ENCODE measurements at regions not wholly inside any gene's neighbourhood (a gene's known extent, or its start where the extent isn't known, plus 50 kb on each side); places are given as distances from the start of the nearest gene placed in this dataset.

DNA sequence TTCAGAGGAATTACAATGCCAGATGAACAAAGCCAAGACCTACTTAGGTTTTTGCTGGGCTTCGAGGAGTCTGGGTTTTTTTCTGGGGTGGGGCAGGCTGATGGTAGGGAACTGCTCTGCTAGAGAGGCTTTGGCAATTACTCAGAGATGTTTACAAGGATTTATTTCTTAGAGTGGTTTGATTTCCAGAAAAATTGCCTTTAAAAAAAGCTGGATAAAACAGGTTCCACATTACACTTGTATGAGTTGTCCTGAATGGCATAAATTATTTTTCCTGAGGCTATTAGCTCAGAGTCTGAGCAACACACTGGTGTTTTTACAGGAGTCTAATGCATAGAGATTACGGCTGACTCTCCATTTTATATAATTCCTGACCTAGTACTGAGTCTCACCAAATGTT is 118.5 kb upstream of the FRMD6 start:
- Mint-ChIP-seq H3K4me3 (no peak overlapping the region), H3K4me1 (ENCODE audit: low read depth) (no peaks in the 10 kb centered on the region), H3K9me3 (ENCODE audit: low read depth) (no peaks in the 10 kb centered on the region), H3K27me3 (peaks cover 2% of the 10 kb centered on the region), H3K36me3 (no peaks in the 10 kb centered on the region), H3K27ac (no peak overlapping the region)

GRCh38 chr14:51533872-51534553 is 117.7 kb upstream of the FRMD6 start:
- no peaks in the 10 kb centered on the region for H3K36me3 Mint-ChIP-seq
- H3K9me3 Mint-ChIP-seq (ENCODE audit: low read depth): no peaks in the 10 kb centered on the region
- no peak overlapping the region for H3K27ac Mint-ChIP-seq
- no peaks in the 10 kb centered on the region for H3K4me1 Mint-ChIP-seq (ENCODE audit: low read depth)
- no peaks in the 10 kb centered on the region for H3K27me3 Mint-ChIP-seq
- no peak overlapping the region for H3K4me3 Mint-ChIP-seq

- H3K4me1 Mint-ChIP-seq (ENCODE audit: low read depth): no peaks in the 10 kb centered on the region
- no peaks in the 10 kb centered on the region for H3K9me3 Mint-ChIP-seq (ENCODE audit: low read depth)
- H3K4me3 Mint-ChIP-seq: no peak overlapping the region
- no peaks in the 10 kb centered on the region for H3K27me3 Mint-ChIP-seq
- H3K36me3 Mint-ChIP-seq: no peaks in the 10 kb centered on the region
- no peak overlapping the region for H3K27ac Mint-ChIP-seq
Measured at GRCh38 chr14:51534610-51535011, 117.1 kb upstream of the FRMD6 start.

GRCh38 chr14:51535443-51536044 is 116.2 kb upstream of the FRMD6 start:
- no peaks in the 10 kb centered on the region for H3K9me3 Mint-ChIP-seq (ENCODE audit: low read depth)
- no peaks in the 10 kb centered on the region for H3K27me3 Mint-ChIP-seq
- no peak overlapping the region for H3K4me3 Mint-ChIP-seq
- no peaks in the 10 kb centered on the region for H3K4me1 Mint-ChIP-seq (ENCODE audit: low read depth)
- no peaks in the 10 kb centered on the region for H3K36me3 Mint-ChIP-seq
- no peak overlapping the region for H3K27ac Mint-ChIP-seq

GRCh38 chr14:51538973-51539372 is 112.7 kb upstream of the FRMD6 start:
- H3K9me3 Mint-ChIP-seq (ENCODE audit: low read depth): no peaks in the 10 kb centered on the region
- H3K27ac Mint-ChIP-seq: no peak overlapping the region
- no peaks in the 10 kb centered on the region for H3K4me1 Mint-ChIP-seq (ENCODE audit: low read depth)
- H3K36me3 Mint-ChIP-seq: peaks cover 2% of the 10 kb centered on the region
- no peak overlapping the region for H3K4me3 Mint-ChIP-seq
- H3K27me3 Mint-ChIP-seq: peaks cover 2% of the 10 kb centered on the region

DNA sequence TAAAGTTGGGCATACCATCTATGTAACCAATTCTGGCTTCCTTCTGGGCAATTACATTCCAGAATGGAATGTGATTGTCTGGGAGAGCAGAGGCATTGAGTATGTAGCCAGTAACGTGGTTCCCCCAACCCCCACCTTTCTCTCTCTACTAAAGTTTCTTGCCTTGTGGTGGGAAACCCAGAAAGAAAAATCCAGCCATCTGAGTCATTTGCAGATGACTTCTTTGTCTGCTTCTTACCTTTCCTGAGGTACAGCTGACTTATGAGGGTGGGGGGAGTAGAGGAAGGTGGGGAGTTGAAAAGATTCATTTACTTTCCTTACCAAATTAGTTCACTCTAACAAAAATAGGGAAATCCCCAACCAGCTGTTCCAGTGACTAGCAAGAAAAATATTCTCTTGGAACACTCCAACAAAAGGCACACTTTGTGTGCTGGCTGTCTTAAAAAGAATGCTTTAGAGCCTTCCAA is 112.1 kb upstream of the FRMD6 start:
- Mint-ChIP-seq H3K4me1 (ENCODE audit: low read depth) (no peaks in the 10 kb centered on the region), H3K36me3 (peaks cover 2% of the 10 kb centered on the region)

GRCh38 chr14:51540364-51540763 is 111.3 kb upstream of the FRMD6 start:
- Mint-ChIP-seq H3K9me3 (ENCODE audit: low read depth) (no peaks in the 10 kb centered on the region), H3K27me3 (peaks cover 2% of the 10 kb centered on the region), H3K36me3 (peaks cover 2% of the 10 kb centered on the region), H3K4me1 (ENCODE audit: low read depth) (no peaks in the 10 kb centered on the region), H3K4me3 (no peak overlapping the region), H3K27ac (no peak overlapping the region)

More for the DNA sequence above, 112.1 kb upstream of the FRMD6 start:
- H3K9me3 Mint-ChIP-seq (ENCODE audit: low read depth): no peaks in the 10 kb centered on the region
- no peak overlapping the region for H3K27ac Mint-ChIP-seq
- H3K4me3 Mint-ChIP-seq: no peak overlapping the region
- H3K27me3 Mint-ChIP-seq: peaks cover 2% of the 10 kb centered on the region

DNA sequence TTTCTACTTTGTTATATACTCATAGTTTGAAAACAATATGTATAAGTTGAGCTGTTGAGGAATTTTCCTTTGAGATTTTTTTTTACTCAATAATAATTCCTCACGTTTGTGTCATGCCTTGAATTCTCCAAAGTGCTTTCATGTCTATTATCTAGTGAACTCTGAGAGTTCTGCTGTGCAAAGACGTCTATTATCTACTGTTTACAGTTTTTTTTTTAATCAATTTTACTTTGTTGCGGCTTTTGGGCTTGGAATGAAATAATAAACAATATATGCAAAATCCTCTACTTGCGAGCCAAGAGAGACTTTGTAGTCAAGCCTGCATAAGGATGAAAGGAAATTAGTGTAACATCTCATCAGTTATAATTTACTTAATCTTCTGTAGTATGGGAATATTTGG is 107.2 kb upstream of the FRMD6 start:
- Mint-ChIP-seq H3K36me3 (peaks cover 2% of the 10 kb centered on the region), H3K27ac (no peak overlapping the region), H3K4me1 (ENCODE audit: low read depth) (no peaks in the 10 kb centered on the region), H3K9me3 (ENCODE audit: low read depth) (no peaks in the 10 kb centered on the region), H3K27me3 (peaks cover 9% of the 10 kb centered on the region), H3K4me3 (no peak overlapping the region)

DNA sequence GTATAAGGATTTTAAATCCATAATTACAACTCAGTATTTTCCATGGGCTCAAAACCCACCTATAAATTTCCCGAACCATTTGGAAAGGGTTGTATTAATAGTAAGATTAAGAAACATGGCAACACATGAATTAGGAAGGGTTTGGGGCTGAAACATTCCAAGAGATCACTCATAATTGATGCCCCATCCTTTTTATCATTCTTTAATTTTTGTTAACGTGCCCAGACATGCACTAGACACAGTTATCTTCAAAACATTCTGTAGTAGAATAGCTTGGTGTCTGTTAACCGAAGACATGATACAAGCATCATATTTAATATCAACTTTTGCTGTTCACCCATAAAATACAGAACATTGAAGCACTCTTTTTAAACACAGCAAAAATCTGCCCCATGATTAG is 106.8 kb upstream of the FRMD6 start:
- H3K27me3 Mint-ChIP-seq: peaks cover 10% of the 10 kb centered on the region
- H3K9me3 Mint-ChIP-seq (ENCODE audit: low read depth): no peaks in the 10 kb centered on the region
- no peaks in the 10 kb centered on the region for H3K4me1 Mint-ChIP-seq (ENCODE audit: low read depth)
- no peak overlapping the region for H3K27ac Mint-ChIP-seq
- H3K4me3 Mint-ChIP-seq: no peak overlapping the region
- peaks cover 2% of the 10 kb centered on the region for H3K36me3 Mint-ChIP-seq

- Mint-ChIP-seq H3K27ac (no peak overlapping the region), H3K27me3 (peaks cover 11% of the 10 kb centered on the region), H3K9me3 (ENCODE audit: low read depth) (no peaks in the 10 kb centered on the region), H3K36me3 (peaks cover 2% of the 10 kb centered on the region), H3K4me1 (ENCODE audit: low read depth) (no peaks in the 10 kb centered on the region), H3K4me3 (no peak overlapping the region)
Measured at GRCh38 chr14:51545396-51545795, 106.3 kb upstream of the FRMD6 start.

- H3K27me3 Mint-ChIP-seq: peaks cover 11% of the 10 kb centered on the region
- no peak overlapping the region for H3K27ac Mint-ChIP-seq
Measured at GRCh38 chr14:51546099-51546498, 105.6 kb upstream of the FRMD6 start.

GRCh38 chr14:51546603-51547258 is 105.0 kb upstream of the FRMD6 start:
- Mint-ChIP-seq H3K36me3 (peaks cover 2% of the 10 kb centered on the region), H3K27me3 (peaks cover 9% of the 10 kb centered on the region), H3K9me3 (ENCODE audit: low read depth) (no peaks in the 10 kb centered on the region), H3K27ac (no peak overlapping the region), H3K4me1 (ENCODE audit: low read depth) (no peaks in the 10 kb centered on the region), H3K4me3 (no peak overlapping the region)

More at GRCh38 chr14:51546099-51546498, 105.6 kb upstream of the FRMD6 start:
- no peak overlapping the region for H3K4me3 Mint-ChIP-seq
- no peaks in the 10 kb centered on the region for H3K9me3 Mint-ChIP-seq (ENCODE audit: low read depth)
- peaks cover 2% of the 10 kb centered on the region for H3K36me3 Mint-ChIP-seq
- no peaks in the 10 kb centered on the region for H3K4me1 Mint-ChIP-seq (ENCODE audit: low read depth)

- no peaks in the 10 kb centered on the region for H3K9me3 Mint-ChIP-seq (ENCODE audit: low read depth)
- H3K4me1 Mint-ChIP-seq (ENCODE audit: low read depth): no peaks in the 10 kb centered on the region
- no peak overlapping the region for H3K4me3 Mint-ChIP-seq
- H3K27me3 Mint-ChIP-seq: peaks cover 9% of the 10 kb centered on the region
- peaks cover 2% of the 10 kb centered on the region for H3K36me3 Mint-ChIP-seq
- H3K27ac Mint-ChIP-seq: no peak overlapping the region
Measured at GRCh38 chr14:51547260-51547659, 104.5 kb upstream of the FRMD6 start.

DNA sequence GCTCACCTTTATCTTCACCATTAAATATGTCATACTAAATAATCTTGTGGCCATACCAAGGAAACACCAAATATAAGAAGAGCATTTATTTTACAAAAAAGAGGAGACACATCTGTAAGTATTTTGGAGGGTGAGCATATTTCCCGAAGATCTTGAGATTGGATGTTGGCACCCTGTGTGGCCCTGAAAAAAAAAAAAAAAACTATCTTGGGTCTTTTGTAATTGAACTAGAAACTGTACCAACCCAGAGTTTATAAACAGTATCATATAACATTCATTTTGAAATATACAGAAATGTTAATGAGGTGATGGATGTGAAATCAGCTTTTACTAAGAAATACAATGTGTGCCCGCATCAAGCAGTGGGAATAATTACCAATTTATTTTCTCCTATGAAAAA is 104.0 kb upstream of the FRMD6 start:
- peaks cover 9% of the 10 kb centered on the region for H3K27me3 Mint-ChIP-seq
- no peaks in the 10 kb centered on the region for H3K9me3 Mint-ChIP-seq (ENCODE audit: low read depth)
- no peak overlapping the region for H3K27ac Mint-ChIP-seq
- H3K4me1 Mint-ChIP-seq (ENCODE audit: low read depth): no peaks in the 10 kb centered on the region
- H3K36me3 Mint-ChIP-seq: peaks cover 2% of the 10 kb centered on the region
- no peak overlapping the region for H3K4me3 Mint-ChIP-seq

DNA sequence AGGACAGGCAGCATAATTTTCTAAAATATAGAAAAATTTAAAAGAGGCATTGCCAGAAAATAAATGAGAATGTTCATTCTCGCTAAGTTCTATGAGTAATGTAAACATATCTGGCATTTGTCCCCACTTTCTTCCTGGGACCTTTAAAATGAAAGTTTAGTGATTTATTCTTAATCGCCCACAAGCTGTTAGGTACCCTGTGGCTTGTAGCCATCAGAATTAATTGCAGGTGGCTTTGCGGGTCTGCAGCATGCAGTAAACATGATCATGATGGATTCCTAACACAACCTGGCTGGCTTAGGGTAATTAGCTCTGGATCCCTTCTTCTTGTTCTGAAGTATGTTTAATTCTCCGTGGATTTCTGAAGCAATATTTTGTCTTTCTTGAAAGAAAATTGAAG is 103.5 kb upstream of the FRMD6 start:
- Mint-ChIP-seq H3K27me3 (peaks cover 10% of the 10 kb centered on the region), H3K27ac (no peak overlapping the region), H3K4me3 (no peak overlapping the region), H3K4me1 (ENCODE audit: low read depth) (no peaks in the 10 kb centered on the region), H3K36me3 (peaks cover 2% of the 10 kb centered on the region), H3K9me3 (ENCODE audit: low read depth) (no peaks in the 10 kb centered on the region)

All from activated naive CD8-positive, alpha-beta T cell (primary cell).